ENCODE measurements at regions not wholly inside any gene's neighbourhood (a gene's known extent, or its start where the extent isn't known, plus 50 kb on each side); places are given as distances from the start of the nearest gene placed in this dataset.

DNA sequence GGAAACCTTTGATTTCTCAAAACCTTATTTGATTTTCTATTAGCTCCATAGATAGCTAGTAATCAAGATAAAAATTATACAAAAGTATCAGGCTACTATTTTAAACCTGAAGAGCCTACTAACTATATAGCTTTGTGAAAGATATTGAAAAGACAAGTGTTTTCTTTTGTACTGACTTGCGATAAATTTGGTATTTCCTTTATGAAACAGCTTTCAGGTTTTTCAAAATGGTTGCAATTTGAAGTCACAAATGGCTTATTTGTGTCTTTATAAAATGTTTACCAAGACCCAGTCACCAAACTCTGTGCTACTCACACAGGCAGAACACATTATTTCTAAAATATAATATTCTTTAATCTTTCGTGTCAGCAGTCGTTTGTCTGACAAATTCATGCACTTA lies 167.5 kb upstream of the ALCAM start:
- no peak for DNase-seq

DNA sequence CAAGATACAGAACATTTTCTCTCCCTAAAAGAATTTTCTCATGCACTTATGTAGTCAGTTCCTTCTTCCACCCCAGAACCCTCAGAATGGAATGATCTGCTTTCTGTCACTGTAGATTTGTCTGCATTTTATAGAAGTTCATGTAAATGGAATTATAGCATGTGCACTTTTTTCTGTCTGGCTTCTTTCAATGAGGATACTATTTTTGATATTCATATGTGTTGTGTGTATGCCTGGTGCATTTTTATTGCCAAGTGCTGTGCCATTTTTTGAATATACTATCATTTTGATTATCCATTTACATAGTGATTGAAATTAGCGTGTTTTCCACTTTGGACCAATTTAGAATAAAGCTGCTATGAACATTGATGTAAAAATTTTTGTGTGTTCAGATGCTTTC lies 156.6 kb upstream of the ALCAM start:
- no peak for DNase-seq

DNA sequence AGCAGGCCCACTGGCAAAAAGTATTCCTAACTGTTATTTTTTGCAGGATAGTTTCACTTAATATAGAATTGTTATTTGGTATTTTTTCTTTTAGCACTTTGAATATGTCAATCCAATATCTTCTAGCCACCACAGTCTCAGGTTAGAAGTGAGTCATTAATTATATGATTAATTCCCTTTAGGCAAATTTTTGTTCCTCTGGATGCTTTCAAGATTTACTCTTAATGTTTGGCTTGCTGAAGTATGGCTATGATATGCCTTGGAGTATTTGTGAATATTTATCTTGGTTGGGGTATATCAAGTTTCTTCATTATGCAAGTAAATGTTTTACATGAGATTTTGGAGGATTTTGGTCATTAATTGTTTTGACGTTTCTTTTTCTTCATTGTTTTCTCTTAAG lies 152.1 kb upstream of the ALCAM start:
- DNase-seq, result no peak

DNA sequence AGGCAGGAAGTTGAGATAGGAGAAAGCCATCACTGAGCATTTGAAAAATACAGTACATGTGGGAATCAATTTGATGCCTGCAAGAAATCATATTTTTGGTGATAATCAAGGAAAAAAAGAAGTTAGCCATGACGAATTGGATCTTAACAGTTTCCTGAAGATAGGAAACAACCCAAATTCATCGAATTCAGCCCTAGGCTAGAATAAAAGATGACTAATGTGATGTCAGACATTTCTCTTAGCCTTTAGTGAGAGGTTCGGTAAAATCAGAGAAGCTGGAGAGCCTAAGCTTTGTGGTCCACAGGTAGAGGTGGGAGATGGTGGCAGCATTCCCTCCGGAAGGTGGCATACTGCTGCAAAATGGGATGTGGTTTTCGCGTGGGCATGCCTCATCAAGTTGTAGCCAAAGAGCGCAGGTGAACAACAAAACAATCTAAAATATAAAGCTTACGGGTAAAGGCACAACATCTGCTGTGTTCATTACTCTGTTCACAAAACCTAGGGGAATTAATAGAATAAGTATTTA lies 144.1 kb upstream of the ALCAM start:
- no peak for DNase-seq

DNA sequence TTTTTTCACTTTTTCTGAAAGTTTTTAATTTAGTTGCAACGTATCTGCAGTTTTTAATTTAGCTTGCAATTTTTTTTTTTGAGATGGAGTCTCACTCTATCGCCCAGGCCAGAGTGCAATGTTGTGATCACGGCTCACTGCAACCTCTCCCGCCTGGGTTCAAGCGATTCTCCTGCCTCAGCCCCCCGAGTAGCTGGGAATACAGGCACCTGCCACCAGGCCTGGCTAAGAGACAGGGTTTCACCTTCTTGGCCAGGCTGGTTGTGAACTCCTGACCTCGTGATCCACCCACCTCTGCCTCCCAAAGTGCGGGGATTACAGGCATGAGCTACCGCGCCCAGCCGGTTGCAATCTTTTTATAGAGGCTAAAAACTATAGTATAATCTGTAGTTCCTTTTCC lies 142.9 kb upstream of the ALCAM start:
- DNase-seq, result no peak

DNA sequence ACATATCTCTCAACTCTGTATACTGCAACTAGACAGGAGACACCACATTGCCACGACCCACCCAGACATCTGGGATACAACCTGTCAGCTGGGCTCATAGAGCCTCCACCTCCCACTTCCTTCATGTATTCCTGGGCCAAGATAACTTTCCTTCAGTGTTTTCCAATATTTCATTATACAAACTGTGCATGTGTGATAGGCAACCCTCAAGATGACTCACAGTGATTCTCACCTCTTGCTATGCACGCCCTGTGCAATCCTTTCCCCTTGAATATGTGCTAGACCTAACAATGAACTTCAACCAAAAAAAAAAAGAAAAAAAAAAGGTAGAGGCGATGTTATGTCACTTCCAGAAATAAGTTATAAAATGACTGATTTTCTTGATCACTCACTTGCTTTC lies 138.0 kb upstream of the ALCAM start:
- DNase-seq, result no peak

DNA sequence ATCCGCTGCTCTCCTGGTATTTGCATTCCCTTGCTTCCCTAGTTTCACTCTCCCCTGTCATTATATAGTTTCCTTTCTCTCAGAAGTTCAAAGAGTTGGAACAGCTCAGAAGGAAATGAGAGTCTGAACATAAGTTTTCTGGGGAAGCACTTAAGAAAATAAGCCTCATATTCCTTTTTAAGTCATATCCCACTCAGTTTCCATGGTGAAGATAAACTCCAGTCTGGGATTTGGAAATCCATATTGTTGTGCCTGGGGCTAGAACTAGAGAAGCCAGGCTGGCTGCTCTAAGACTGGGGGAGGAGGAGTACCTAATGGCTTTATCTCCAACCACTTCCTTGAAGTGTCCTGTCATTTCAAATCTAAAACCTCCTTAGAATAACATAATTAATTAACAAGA lies 134.2 kb upstream of the ALCAM start:
- no peak for DNase-seq

DNA sequence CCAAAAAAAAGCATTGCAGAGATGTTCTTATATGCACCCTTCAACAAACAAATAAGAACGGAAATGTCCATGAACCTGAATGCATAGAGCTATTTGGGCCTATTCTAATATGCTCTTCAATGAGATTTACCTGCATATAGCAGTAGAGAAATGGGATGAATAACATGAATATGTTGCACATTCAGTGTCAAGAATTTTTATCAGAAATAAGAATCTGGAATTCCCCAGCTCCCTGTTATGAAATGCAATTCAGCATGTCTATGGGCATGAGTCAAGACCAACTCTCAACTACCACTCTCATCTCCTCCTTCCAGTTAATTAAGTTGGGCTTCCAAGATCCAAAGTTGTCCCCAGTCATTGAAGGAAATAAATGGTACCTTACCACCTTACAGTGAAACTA lies 133.7 kb upstream of the ALCAM start:
- no peak for DNase-seq

DNA sequence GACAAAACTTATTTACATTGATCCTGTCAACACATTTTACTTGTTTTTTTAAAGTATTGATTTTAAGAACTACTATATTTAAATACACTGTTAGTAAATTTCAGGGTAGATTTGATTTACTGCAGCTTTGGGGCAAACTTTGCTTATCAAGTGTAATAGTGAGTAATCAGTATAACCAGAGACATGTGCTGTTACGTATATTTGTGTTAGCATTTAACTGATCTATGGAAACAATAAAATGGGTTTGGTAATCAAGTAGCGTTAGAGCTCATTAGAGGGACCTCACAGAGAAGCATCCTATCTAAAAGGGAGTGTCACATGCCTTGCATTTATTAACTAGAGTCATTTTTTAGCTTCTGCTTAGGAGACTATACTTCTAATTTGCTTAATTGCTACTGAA lies 131.5 kb upstream of the ALCAM start:
- no peak for DNase-seq

DNA sequence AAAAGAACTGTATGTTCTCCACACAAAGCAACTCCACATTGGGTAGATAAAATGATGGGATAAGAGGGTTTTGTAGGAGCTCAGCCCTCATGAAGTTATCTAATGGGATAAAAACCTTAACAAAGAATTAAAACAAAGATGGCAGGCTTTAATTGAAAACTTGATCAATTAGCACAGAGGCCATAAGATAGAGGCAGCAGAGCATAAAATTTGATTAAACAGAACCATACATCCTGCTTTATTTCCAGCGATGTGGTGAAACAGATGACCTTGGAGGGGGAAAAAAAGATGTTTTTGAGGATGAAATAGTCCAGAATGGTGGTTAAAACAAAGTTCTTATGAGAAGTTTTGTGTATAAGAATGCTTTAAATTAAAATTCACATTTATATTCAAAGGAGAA lies 130.9 kb upstream of the ALCAM start:
- no peak for DNase-seq

DNA sequence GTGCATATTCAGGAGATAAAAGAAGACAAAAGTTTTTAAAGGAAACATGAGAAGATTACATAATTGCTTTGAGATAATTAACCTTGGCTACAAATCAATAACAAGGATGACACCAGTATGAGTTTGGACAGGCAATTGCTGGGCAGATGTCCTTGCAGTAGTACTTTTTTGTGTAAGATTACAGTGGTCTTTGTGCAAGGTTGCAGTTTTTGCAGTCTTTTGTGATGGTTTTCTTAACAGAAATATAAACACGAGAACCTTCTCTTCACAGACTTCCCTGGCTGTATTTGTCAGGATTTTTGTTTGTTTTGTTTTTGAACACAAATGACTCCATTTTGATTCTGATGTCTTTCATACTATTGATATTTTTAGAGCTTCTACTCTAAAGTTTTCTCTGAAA lies 128.3 kb upstream of the ALCAM start:
- DNase-seq, result no peak

DNA sequence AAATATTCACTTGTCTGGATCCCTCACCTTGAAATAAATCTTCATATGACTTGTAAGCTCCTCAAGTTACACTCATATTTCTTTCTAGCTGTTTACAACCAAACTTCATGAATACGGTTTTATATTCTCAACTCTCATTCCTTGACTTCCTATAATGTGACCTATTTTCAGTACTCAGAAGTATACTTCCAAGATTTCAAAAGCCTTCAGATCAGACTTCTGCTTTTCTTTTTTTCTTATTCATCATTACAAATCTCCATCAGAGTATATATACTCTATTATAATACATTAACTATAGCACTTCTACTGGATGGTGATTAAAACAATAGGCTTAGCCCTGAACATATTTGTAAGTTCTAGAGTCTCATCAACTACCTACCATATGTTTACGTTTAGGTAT lies 123.6 kb upstream of the ALCAM start:
- DNase-seq, result no peak

DNA sequence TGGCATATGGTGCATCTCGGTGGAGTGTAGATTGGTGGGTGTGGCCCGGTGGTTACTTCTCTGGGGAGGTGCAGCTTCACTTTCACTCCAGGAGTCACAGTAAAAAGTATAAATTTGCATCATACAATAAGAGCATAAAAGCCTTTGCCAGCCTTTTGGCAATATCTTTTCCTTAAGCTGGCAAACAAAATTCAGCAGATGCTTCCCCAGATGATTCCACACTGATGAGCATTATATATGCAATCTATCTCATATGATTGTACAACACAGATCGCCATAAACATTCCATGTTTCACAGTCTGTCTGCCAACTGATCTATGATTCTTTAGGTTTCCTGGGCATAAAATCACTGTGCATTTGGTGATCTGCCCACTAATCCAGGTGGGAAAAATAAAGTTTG lies 120.2 kb upstream of the ALCAM start:
- no peak for DNase-seq

DNA sequence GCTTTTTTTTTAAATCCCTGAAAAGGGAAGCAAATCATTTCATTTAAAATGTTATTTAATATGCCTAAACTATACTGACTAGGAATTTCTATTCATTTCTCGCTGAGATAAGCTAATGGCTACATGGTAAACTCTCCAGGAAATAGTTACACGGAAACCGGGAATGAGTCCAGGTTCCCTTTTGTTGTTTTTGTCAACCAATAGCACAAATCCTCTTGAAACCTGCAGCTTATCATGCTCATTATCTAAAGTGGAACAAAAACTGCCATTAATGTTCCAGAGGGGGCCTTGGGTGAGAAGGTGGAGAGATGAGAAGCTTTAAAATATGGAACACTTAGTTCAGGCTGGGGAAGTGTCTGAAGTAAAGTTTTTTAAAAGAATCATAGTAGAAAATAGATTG lies 113.5 kb upstream of the ALCAM start:
- no peak for DNase-seq

DNA sequence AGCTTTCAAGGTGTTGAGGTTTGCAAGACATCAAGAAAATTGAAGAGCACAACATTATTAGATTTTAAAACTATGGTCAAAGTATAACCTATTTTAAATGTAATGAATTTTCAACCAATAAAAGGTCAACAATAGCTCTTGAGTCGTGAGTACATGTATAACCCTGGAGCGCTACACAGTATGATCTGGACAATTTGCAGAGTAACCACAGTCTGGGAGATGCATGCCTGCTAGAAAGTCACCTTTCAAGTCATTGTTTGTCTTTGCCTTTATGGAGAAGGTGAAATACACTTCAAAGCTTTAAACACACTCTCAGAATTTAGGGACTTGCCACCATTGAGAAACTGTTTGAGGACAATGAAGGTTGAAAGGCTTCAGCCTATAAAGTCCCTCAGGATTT lies 112.6 kb upstream of the ALCAM start:
- DNase-seq, result no peak

DNA sequence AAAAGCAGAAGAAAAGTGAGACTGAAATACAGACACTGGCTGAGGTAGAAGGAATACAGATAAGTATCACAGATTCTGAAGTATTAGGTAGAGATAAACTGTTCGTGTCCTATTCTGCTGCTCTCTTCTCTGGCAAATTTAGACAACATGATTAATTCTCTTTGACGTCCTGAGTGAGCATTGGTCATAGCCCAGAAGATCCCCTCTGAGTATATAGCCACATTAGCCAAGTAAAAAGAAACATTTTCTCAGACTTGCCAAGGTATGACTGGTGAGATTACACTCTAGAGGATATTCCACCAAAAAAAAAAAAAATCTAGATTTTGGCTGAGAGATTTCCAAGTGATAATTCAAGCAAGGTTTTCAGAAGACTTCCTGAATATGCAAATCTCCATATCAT lies 111.4 kb upstream of the ALCAM start:
- DNase-seq, result no peak

DNA sequence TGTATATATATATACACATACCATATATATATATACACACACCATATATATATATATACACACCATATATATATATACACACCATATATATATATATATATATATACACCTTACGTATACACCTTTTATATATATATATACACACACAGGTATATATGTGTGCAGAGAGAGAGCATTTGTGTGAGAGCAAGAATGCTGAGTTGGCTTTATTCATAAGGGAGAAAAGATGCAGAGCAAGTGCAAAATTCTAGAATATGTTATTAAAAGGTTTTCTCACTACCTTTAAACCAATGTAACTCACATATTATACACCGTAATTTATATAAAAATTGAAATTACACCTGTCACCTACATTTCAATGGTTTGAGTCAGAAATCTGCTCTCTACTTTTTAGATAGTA lies 107.2 kb upstream of the ALCAM start:
- no peak for DNase-seq

DNA sequence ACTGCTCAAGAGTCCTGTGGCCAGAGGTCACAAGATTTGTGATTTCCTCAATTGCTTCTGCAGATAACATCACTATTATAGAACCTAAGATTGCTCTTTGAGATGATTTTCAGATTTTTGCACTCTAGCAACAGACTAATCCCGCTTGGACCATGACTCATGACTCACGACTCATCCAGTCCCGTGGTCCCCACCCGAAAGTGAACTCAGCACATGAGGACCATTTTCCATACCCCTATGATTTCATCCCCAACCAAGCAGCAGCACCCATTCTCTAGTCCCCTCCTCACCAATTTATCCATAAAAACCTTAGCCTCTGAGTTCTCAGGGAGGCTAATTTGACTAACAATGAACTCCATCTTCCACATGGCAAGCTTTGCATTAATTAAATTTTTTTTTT lies 106.3 kb upstream of the ALCAM start:
- DNase-seq, result no peak

DNA sequence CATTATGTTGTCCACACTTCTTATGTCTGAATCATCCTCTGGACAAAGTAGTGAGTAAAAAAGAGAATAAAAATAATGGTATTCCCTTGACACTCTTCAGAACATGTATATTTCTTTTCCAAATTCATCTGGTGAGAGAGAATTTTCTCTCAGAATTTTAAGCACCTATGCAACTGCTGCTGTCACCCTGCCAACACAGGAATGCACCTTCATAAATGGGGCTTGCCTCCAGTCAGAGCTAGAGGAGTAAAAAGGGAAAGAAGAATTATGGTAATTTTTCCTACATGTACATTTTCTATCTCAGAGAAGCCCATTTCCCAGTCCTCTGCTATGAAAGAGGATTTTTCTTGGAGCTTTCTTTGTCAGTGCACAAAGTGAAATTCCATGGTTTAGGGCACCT lies 92.2 kb upstream of the ALCAM start:
- DNase-seq, result no peak

DNA sequence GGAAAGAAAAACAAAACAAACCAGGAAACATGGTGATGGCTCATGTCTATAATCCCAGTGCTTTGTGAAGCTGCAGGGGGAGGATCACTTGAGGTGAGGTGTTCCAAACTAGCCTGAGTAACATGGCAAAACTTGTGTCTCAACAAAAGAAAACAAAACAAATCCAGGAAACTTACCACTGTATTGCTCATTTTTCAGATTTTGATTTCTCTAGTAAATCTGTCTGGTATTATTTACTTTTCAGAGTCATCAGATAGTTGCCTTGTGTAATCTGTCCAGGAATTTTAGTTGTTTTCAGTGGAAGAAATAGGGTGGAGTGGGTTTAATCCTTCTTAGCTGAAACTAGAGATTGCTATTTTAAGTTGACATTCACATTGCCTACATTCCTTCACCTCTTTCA lies 91.8 kb upstream of the ALCAM start:
- peak; percentile 64 for DNase-seq

DNA sequence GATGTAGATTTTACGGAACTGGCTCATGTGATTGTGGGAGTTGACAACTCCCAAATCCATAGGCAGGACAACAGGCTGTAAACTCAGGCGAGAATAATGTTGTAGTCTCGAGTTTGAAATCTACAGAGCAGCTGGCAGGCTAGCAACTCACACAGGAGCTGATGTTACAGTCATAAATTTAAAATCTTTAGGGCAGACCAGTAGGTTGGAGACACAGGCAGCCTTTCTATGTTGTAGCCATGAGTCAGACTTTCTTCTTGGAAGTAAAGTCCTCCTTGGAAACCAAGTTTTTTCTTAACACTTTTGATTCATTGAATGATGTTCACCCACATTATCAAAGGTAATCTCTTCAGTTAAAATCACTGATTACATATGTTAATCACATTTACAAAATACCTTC lies 89.1 kb upstream of the ALCAM start:
- DNase-seq, result no peak

DNA sequence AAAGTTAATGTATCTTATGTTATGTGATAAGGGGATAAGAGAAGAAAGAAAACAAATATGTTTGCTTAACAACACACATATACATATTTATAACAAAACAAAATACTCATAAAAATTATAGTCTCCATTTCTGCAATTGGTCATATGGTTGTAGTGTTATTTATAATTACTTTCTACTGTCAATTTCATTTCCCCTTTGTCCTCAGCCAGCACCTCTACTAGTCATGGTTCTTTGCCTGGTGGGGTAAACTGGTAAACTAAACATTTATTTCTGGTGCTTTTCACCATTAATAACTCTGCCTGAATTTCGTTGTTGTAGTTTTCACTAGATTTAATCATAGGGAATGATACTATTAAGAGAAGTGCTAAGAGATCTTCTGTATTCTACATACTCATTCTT lies 88.0 kb upstream of the ALCAM start:
- DNase-seq, result no peak

DNA sequence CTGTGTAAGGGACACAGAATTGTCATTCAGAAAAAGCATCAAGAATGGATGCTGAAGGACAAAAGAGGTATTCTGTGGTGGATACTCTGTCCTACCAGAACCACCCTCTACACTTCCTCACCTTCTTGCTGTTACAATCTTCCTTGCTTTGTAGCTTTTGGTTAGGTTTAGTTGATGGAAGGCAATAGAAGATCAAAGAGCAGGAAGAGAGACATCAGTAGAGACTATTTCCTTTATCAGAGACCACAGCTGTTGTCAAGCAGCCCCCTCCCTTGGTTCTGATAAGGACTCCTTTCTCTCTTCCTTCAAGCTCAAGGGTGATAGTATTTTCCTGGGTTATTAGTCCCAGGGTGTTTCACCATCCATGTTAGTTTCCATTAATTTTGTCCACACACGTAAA lies 84.7 kb upstream of the ALCAM start:
- DNase-seq, result no peak

DNA sequence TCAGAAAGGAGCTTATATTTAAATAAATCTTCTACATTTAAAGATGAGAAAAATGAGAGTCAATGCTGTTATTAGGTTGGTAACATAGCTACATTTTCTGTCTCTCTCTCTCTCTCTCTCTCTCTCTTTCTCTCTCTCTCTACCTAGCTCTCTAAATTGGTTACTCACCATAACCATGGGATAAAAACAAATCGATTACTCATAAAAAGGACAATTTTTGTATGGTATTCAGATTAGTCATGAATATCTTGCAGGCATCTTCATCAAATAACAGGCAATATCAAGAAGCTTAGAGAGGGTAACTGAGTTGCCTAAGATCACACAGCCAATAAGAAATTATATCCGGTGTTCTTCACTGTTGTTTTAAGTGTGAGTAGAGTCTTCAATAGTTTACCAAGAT lies 81.8 kb upstream of the ALCAM start:
- DNase-seq, result no peak

DNA sequence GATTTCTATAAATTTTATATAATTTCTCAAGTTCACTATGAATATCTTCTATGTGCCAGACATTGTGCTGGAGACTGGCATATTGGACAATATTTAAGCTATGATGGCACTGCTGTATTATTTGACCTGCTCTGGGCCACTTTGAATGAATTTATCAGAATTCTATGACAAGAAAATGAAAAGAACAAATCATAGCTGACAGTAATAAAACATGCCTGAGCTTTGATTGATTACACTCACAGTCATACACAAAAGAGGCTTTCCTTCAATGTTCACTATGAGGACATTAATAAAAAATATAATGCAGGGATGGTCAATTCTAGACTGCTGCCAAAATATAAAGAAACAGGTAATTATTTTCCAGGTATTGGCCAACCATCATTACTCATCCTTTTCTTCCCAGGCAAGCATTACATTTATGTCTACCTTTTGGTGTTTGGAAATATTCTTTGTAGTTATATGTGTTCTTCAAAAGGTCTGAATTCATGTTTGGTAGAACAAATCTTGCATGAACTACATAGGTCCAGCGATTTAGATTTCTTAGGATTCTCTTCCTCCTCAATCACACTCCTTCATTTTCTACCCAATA lies 81.0 kb upstream of the ALCAM start:
- no peak for DNase-seq

DNA sequence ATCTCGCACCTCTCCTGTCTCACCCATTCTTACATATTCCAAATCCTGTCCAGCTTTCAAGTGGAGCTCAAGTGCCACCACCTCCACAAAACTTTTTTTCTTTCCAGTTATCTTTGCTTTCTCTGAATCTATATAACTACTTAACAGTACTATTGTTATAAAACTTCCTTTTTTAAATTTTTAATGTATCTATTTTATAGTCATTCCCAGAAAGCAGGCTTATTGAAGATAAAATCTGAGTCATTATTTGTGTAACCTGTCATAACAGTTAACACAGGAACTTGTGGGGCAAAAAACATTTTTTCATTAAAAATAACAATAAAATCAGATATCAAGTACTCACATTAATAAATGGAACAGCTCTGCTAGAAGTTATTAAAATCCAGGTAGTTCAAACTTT lies 73.3 kb upstream of the ALCAM start:
- DNase-seq, result no peak

All from amniotic stem cell (primary cell).